GM12891 (cell line): ENCODE measurements at regions not wholly inside any gene's neighbourhood (a gene's known extent, or its start where the extent isn't known, plus 50 kb on each side); places are given as distances from the start of the nearest gene placed in this dataset.

Experiments used
- POLR2A ChIP-seq: IDR thresholded peaks from 2 replicates; pipeline ENCODE4 v1.6.1; 2011; ENCODE audit warnings: low read depth, low read length, control low read depth
- POLR2AphosphoS5 ChIP-seq: IDR thresholded peaks from 2 replicates; pipeline ENCODE4 v1.6.1; 2011; ENCODE audit warnings: low read depth, low read length, control low read depth
- POU2F2 ChIP-seq: IDR thresholded peaks from 2 replicates; pipeline ENCODE4 v1.6.1; 2011; ENCODE audit warnings: low read depth, mild to moderate bottlenecking, control low read depth, low read length, moderate library complexity
- TAF1 ChIP-seq: IDR thresholded peaks from 2 replicates; pipeline ENCODE4 v1.6.1; 2011; ENCODE audit warnings: low read depth, low read length, control low read depth

- TF ChIP-seq POLR2A: no peak
- TF ChIP-seq POLR2AphosphoS5: no peak
- no peak for TF ChIP-seq TAF1
- TF ChIP-seq POU2F2: no peak
These were observed 98.0 kb upstream of the BOC start for GRCh38 chr3:113113361-113113760.
